ENCODE measurements at regions not wholly inside any gene's neighbourhood (a gene's known extent, or its start where the extent isn't known, plus 50 kb on each side); places are given as distances from the start of the nearest gene placed in this dataset.

DNA sequence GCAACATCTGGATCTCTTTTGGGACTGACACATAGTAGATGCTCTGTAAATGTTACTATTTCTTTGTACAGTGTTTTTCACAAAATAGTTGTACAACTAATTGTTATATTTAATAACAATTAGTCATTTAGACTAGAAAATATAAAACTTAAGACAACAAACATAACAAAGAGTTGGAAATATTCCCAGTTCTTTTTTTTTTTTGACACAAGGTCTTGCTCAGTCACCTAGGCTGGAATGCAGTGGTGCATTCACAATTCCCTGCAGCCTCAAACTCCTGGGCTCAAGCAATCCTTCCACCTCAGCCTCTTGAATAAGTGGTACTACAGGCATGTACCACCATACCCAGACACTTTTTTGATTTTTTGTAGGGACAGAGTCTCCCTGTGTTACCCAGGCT is 105.8 kb downstream of the UTRN start:
- H3K36me3 ChIP-seq, result no peaks in the 10 kb centered on the region
- H3K27ac ChIP-seq, result no peak overlapping the region
- intact Hi-C loops (cut with DNase I; ENCODE audit: low total_unique reads), result no loop called here
- DNase-seq, result no peak
- TF ChIP-seq, protein P1, sequence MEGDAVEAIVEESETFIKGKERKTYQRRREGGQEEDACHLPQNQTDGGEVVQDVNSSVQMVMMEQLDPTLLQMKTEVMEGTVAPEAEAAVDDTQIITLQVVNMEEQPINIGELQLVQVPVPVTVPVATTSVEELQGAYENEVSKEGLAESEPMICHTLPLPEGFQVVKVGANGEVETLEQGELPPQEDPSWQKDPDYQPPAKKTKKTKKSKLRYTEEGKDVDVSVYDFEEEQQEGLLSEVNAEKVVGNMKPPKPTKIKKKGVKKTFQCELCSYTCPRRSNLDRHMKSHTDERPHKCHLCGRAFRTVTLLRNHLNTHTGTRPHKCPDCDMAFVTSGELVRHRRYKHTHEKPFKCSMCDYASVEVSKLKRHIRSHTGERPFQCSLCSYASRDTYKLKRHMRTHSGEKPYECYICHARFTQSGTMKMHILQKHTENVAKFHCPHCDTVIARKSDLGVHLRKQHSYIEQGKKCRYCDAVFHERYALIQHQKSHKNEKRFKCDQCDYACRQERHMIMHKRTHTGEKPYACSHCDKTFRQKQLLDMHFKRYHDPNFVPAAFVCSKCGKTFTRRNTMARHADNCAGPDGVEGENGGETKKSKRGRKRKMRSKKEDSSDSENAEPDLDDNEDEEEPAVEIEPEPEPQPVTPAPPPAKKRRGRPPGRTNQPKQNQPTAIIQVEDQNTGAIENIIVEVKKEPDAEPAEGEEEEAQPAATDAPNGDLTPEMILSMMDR (IDR thresholded peaks at IDR 0.05), result no peak
- H3K4me3 ChIP-seq, result no peak overlapping the region
- H3K9me3 ChIP-seq, result no peaks in the 10 kb centered on the region
- peaks cover 0 to 70% (median 31%) of the 10 kb centered on the region in 4 donors for H3K4me1 ChIP-seq
- no peaks in the 10 kb centered on the region for H3K27me3 ChIP-seq

DNA sequence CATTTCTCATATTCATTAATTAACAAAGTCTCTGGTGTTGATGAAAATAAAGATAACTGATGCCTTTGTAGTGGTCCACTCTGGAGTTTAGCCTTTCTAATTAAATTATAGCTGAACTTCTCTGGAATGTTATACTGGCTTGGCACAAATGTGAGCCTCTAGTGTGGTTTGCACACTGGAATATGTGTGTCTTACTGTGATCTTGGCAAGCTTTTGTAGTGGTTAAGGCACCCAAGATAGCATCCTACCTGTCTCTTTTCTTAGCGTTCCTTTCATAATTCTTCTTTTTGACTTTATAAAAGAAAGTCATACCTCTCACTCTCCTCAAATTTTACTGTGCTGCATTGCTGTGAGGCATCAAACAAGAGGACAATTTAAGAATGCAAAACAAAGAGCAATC is 107.4 kb downstream of the UTRN start:
- Histone ChIP-seq H3K4me1 (peaks cover 0 to 59% (median 18%) of the 10 kb centered on the region in 4 donors), H3K9me3 (no peaks in the 10 kb centered on the region), H3K36me3 (no peaks in the 10 kb centered on the region), H3K27ac (no peak overlapping the region), H3K4me3 (no peak overlapping the region), H3K27me3 (no peaks in the 10 kb centered on the region)
- no peak for DNase-seq
- TF ChIP-seq, protein P1 (IDR thresholded peaks at IDR 0.05), result no peak
- intact Hi-C loops (cut with DNase I; ENCODE audit: low total_unique reads), result no loop called here

DNA sequence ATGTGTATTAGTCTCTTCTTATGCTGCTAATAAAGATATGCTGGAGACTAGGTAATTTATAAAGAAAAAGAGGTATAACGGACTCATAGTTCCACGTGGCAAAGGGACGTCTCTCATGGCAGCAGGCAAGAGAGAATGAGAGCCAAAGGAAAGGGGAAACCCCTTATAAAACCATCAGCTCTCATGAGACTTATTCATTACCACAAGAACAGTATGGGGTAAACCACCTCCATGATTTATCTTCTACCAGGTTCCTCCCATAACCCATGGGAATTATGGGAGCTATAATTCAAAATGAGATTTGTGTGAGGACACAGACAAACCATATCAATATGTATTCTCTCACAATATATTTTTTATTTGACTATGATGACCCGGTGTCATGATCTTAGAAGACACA is 109.1 kb downstream of the UTRN start:
- intact Hi-C loops (cut with DNase I; ENCODE audit: low total_unique reads), result no loop called here
- H3K9me3 ChIP-seq, result no peaks in the 10 kb centered on the region

DNA sequence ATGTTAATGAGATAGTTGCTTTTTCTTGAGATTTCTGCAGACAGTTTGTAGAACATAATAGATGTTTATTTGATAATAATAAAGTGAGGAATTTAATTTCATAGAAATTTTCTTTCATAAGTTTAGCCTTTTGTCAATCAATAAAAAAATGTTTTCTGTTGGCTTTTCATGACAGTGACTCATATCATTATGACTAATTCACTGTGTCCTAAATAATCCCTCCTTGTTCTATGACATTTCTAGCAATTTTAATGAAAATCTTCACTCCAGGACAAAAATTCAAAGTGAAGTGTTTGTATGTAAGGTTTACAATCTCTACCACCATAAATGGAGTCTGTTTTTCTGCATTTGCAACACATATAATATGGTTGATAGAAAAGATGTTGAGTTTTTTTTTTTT is 109.9 kb downstream of the UTRN start:
- H3K27ac ChIP-seq, result no peak overlapping the region
- intact Hi-C loops (cut with DNase I; ENCODE audit: low total_unique reads), result no loop called here
- peaks cover 0 to 51% (median 8%) of the 10 kb centered on the region in 4 donors for H3K4me1 ChIP-seq
- no peak for DNase-seq
- TF ChIP-seq, protein P1 (IDR thresholded peaks at IDR 0.05), result no peak
- no peaks in the 10 kb centered on the region for H3K9me3 ChIP-seq
- no peak overlapping the region for H3K4me3 ChIP-seq
- no peaks in the 10 kb centered on the region for H3K36me3 ChIP-seq
- no peaks in the 10 kb centered on the region for H3K27me3 ChIP-seq

More for the DNA sequence above, 109.1 kb downstream of the UTRN start:
- Histone ChIP-seq H3K36me3 (no peaks in the 10 kb centered on the region), H3K27me3 (no peaks in the 10 kb centered on the region), H3K4me3 (no peak overlapping the region), H3K27ac (no peak overlapping the region), H3K4me1 (peaks cover 0 to 47% (median 8%) of the 10 kb centered on the region in 4 donors)
- TF ChIP-seq, protein P1 (IDR thresholded peaks at IDR 0.05), result no peak
- DNase-seq, result no peak

DNA sequence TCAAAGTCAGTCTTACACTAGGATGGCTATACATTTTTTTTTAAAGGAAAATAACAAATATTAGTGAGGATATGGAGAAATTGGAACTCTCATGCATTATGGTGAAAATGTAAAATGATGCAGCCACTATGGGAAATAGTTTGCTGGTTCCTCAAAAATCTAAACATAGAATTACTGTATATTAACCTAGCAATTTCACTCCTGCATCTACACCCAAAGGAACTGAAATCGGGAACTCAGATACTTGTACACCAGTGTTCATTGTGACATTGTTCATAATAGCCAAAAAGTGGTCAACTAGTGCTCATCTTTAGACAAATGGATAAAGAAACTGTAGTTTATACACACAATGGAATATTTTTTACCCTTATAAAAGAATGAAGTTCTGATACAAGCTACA is 110.7 kb downstream of the UTRN start:
- no peak overlapping the region for H3K27ac ChIP-seq
- H3K4me1 ChIP-seq, result peaks cover 0 to 50% (median 8%) of the 10 kb centered on the region in 4 donors

More for the DNA sequence above, 110.7 kb downstream of the UTRN start:
- Histone ChIP-seq H3K36me3 (no peaks in the 10 kb centered on the region), H3K27me3 (no peaks in the 10 kb centered on the region), H3K4me3 (no peak overlapping the region), H3K9me3 (no peaks in the 10 kb centered on the region)
- DNase-seq, result no peak
- intact Hi-C loops (cut with DNase I; ENCODE audit: low total_unique reads), result no loop called here
- TF ChIP-seq, protein P1 (IDR thresholded peaks at IDR 0.05), result no peak

All from tibial artery (tissue), 4 donors.